CD8-positive, alpha-beta memory T cell (primary cell): ENCODE measurements at regions not wholly inside any gene's neighbourhood (a gene's known extent, or its start where the extent isn't known, plus 50 kb on each side); places are given as distances from the start of the nearest gene placed in this dataset.
A peak's percentile ranks its signal among the peaks of the same experiment; 100 is the strongest.

Source experiments
- CTCF ChIA-PET: fragments of 350-600 bp; sonication (Branson Sonifier 250); formaldehyde crosslinking; loops from one replicate; lab custom pipeline; 2021; ENCODE audit warnings: antibody characterized with exemption; lab: Charles Lee
- POLR2A ChIA-PET: fragments of 350-600 bp; sonication (Branson Sonifier 250); formaldehyde crosslinking; loops from one replicate; lab custom pipeline; 2021; ENCODE audit warnings: antibody characterized with exemption; lab: Charles Lee
- DNase-seq, 5 donors: peaks; one replicate each; pipeline versions ENCODE4 v3.0.0 to v3.0.0-alpha.2; 2020 to 2022; ENCODE audit warnings: mixed read lengths in 1 of 5
- H3K27ac ChIP-seq: one replicate; pipeline ENCODE4 v1.7.0; 2013; ENCODE audit warnings: low read depth, mild to moderate bottlenecking, low read length, moderate library complexity
- H3K27me3 ChIP-seq: 2 replicates; pipeline ENCODE4 v1.7.0; 2013; ENCODE audit warnings: low read length, mild to moderate bottlenecking; ENCODE audit not compliant: insufficient read depth, poor library complexity, severe bottlenecking
- H3K36me3 ChIP-seq: 2 replicates; pipeline ENCODE4 v1.7.0; 2013; ENCODE audit warnings: mild to moderate bottlenecking, low read length, moderate library complexity; ENCODE audit not compliant: insufficient read depth
- H3K4me1 ChIP-seq: 2 replicates; pipeline ENCODE4 v1.7.0; 2013; ENCODE audit warnings: mild to moderate bottlenecking, low read length, moderate library complexity; ENCODE audit not compliant: insufficient read depth
- H3K4me3 ChIP-seq: 2 replicates; pipeline ENCODE4 v1.7.0; 2013; ENCODE audit warnings: mild to moderate bottlenecking, low read length
- H3K9me3 ChIP-seq: 2 replicates; pipeline ENCODE4 v1.7.0; 2013; ENCODE audit warnings: mild to moderate bottlenecking, low read length
- H3K27ac Mint-ChIP-seq, 8 donors: one replicate each; pipeline ENCODE4 v1.8.0; 2020 to 2021; ENCODE audit warnings: mixed read lengths in 8 of 8, mild to moderate bottlenecking in 6 of 8, inconsistent platforms in 3 of 8, moderate library complexity in 3 of 8
- H3K27me3 Mint-ChIP-seq, 2 donors: one replicate each; pipeline ENCODE4 v1.8.0; 2020 to 2021; ENCODE audit warnings: mixed read lengths in 2 of 2, mild to moderate bottlenecking in 1 of 2, moderate library complexity in 1 of 2
- H3K36me3 Mint-ChIP-seq, 3 donors: one replicate each; pipeline ENCODE4 v1.8.0; 2020 to 2021; ENCODE audit warnings: mixed read lengths in 3 of 3, inconsistent platforms in 1 of 3, mild to moderate bottlenecking in 1 of 3
- H3K4me1 Mint-ChIP-seq, 3 donors: one replicate each; pipeline ENCODE4 v1.8.0; 2020 to 2021; ENCODE audit warnings: mixed read lengths in 3 of 3, inconsistent platforms in 1 of 3, mild to moderate bottlenecking in 1 of 3
- H3K4me3 Mint-ChIP-seq, 7 donors: one replicate each; pipeline ENCODE4 v1.8.0; 2020 to 2021; ENCODE audit warnings: mixed read lengths in 7 of 7, mild to moderate bottlenecking in 6 of 7, moderate library complexity in 4 of 7, inconsistent platforms in 2 of 7
- H3K9me3 Mint-ChIP-seq, 5 donors: one replicate each; pipeline ENCODE4 v1.8.0; 2020 to 2022; ENCODE audit warnings: mixed read lengths in 5 of 5, mild to moderate bottlenecking in 3 of 5, moderate library complexity in 2 of 5, inconsistent platforms in 1 of 5

GRCh38 chr6:138688580-138688979, 85.0 kb upstream of the CCDC28A start:
- peaks cover 7 to 10% (median 9%) of the 10 kb centered on the region in 3 donors for H3K4me1 Mint-ChIP-seq
- no peak overlapping the region for H3K27ac ChIP-seq
- H3K4me3 ChIP-seq: no peak overlapping the region
- peaks cover 2% of the 10 kb centered on the region for H3K4me1 ChIP-seq
- H3K9me3 ChIP-seq: no peaks in the 10 kb centered on the region
- CTCF ChIA-PET: interaction anchor here (1.3 kb wide), 1 partner anchor 9 kb away, joined by 3 read pairs; no protein-coding TSS in a partner anchor
- no peaks in the 10 kb centered on the region for H3K36me3 ChIP-seq
- H3K27me3 ChIP-seq: peaks cover 2% of the 10 kb centered on the region
- H3K27me3 Mint-ChIP-seq: peaks cover 4 to 14% of the 10 kb centered on the region in 2 donors
- POLR2A ChIA-PET: no interaction called here
- H3K36me3 Mint-ChIP-seq: no peaks in the 10 kb centered on the region
- no peak overlapping the region for H3K27ac Mint-ChIP-seq
- no peaks in the 10 kb centered on the region for H3K9me3 Mint-ChIP-seq
- DNase-seq: no peak
- H3K4me3 Mint-ChIP-seq: no peak overlapping the region

- CTCF ChIA-PET: interaction anchor here (1.3 kb wide), 1 partner anchor 10 kb away, joined by 3 read pairs; no protein-coding TSS in a partner anchor
Measured at GRCh38 chr6:138689849-138690248, 83.7 kb upstream of the CCDC28A start.

GRCh38 chr6:138690975-138691594, 82.5 kb upstream of the CCDC28A start:
- H3K36me3 Mint-ChIP-seq: no peaks in the 10 kb centered on the region
- POLR2A ChIA-PET: no interaction called here

More at GRCh38 chr6:138689849-138690248, 83.7 kb upstream of the CCDC28A start:
- Mint-ChIP-seq H3K27me3 (peaks cover 10 to 21% of the 10 kb centered on the region in 2 donors), H3K27ac (no peak overlapping the region), H3K4me1 (peaks cover 8 to 12% (median 11%) of the 10 kb centered on the region in 3 donors), H3K9me3 (no peaks in the 10 kb centered on the region), H3K4me3 (peak overlapping the region in 1 of 7 donors; percentile 51), H3K36me3 (no peaks in the 10 kb centered on the region)
- POLR2A ChIA-PET: no interaction called here
- H3K27ac ChIP-seq: no peak overlapping the region
- no peak for DNase-seq
- no peaks in the 10 kb centered on the region for H3K9me3 ChIP-seq
- no peak overlapping the region for H3K4me3 ChIP-seq
- H3K27me3 ChIP-seq: peaks cover 8% of the 10 kb centered on the region
- peaks cover 4% of the 10 kb centered on the region for H3K4me1 ChIP-seq
- H3K36me3 ChIP-seq: no peaks in the 10 kb centered on the region

DNA sequence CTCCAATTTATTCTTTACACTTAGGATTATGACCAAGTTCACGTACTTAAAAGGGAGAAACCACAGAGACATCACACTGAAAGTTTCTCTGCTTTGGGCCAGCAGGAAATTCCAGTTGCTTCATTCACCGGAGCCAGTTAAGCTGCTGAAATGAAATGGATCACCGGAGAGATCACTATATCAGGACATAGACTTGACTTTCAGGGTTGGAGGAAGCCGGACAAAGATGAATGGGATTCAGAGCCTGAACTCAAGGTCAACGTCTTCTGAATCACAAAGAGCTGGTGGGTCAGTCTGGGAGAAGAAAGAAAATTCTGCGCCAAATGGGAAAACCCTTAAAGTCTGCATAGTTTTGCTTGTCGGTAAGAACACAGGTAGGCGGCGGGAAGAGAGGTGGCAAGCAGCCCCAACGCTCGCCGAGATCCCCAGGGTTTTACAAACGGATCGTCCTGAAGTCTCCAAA, 81.9 kb upstream of the CCDC28A start:
- peak overlapping the region in 3 of 8 donors; percentile 15 to 91 (median 53) for H3K27ac Mint-ChIP-seq
- peak overlapping the region; percentile 80 to 96 (median 84) for H3K4me3 Mint-ChIP-seq
- no peak overlapping the region for H3K4me3 ChIP-seq
- H3K4me1 ChIP-seq: peaks cover 4% of the 10 kb centered on the region
- no peaks in the 10 kb centered on the region for H3K36me3 Mint-ChIP-seq
- no peaks in the 10 kb centered on the region for H3K36me3 ChIP-seq
- CTCF ChIA-PET: interaction anchor here (1.1 to 2.2 kb wide), 3 partner anchors 35 to 74 kb away, joined by 3 to 9 read pairs (median 4); no protein-coding TSS in a partner anchor
- H3K9me3 Mint-ChIP-seq: no peaks in the 10 kb centered on the region
- peaks cover 10 to 31% of the 10 kb centered on the region in 2 donors for H3K27me3 Mint-ChIP-seq
- H3K9me3 ChIP-seq: no peaks in the 10 kb centered on the region
- H3K4me1 Mint-ChIP-seq: peaks cover 8 to 12% (median 11%) of the 10 kb centered on the region in 3 donors
- no peak for DNase-seq
- POLR2A ChIA-PET: interaction anchor here (0.6 kb wide), 1 partner anchor 186 kb away, joined by 3 read pairs; no protein-coding TSS in a partner anchor
- peaks cover 8% of the 10 kb centered on the region for H3K27me3 ChIP-seq
- no peak overlapping the region for H3K27ac ChIP-seq

More at GRCh38 chr6:138690975-138691594, 82.5 kb upstream of the CCDC28A start:
- H3K4me3 ChIP-seq: no peak overlapping the region
- no peak for DNase-seq
- H3K4me1 ChIP-seq: peaks cover 4% of the 10 kb centered on the region
- H3K27me3 ChIP-seq: peaks cover 8% of the 10 kb centered on the region
- Mint-ChIP-seq H3K27me3 (peaks cover 10 to 29% of the 10 kb centered on the region in 2 donors), H3K4me3 (peak overlapping the region; percentile 80 to 96 (median 84)), H3K4me1 (peaks cover 8 to 12% (median 11%) of the 10 kb centered on the region in 3 donors), H3K9me3 (no peaks in the 10 kb centered on the region), H3K27ac (no peak overlapping the region)
- no peaks in the 10 kb centered on the region for H3K36me3 ChIP-seq
- H3K27ac ChIP-seq: no peak overlapping the region
- H3K9me3 ChIP-seq: no peaks in the 10 kb centered on the region
- CTCF ChIA-PET: interaction anchor here (2.2 kb wide), 1 partner anchor 75 kb away, joined by 9 read pairs; no protein-coding TSS in a partner anchor

DNA sequence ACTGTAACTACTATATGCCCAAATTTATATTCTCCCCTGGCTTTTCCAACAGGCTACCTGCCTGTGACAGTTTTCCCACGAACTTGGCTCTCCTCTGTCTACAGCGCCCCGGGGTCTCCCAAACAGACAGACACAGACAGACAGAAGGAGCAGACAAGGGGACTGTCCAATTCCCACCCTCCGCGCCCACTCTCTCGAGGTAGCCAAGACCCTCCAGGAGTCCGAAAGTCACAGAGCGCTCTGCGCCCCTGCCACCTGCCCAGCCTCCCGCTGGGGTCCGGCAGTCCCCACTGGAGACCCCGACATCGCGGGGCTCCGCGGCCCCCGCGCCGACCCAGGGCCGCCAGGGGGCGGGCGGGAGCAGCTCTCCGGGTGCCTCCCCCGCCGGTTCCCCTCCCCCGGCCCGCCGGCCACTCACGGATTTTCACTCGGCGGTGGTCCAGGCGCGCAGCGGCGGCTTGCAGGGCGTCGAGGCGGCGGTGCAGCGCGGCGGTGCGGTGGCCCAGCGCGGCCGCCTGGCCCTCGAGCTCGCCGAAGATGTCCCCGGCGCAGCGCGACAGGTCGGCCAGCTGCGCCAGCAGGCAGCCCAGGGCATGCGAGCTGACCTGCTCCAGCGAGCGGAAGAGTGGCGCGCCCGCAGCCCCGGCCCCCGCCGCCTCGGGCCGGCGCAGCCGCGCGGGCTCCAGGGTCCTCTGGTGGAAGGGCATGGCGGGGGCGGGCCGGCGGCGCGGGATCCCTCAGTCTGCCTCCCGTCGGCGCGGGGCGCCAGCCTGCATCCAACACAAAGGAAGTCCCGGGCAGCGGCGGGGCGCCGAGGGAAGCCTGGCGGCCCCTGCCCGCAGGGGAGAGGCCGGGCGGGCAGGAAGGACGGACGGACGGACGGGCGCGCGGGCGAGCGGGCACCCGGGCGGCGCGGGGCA, 81.3 kb upstream of the CCDC28A start:
- peak; percentile 8 to 55 (median 43) for DNase-seq
- peaks cover 4% of the 10 kb centered on the region for H3K4me1 ChIP-seq
- H3K27ac ChIP-seq: no peak overlapping the region
- H3K4me3 Mint-ChIP-seq: peak overlapping the region; percentile 80 to 96 (median 84)
- ChIA-PET CTCF (interaction anchor here (0.6 to 2.2 kb wide), 7 partner anchors 10 to 672 kb away, joined by 3 to 9 read pairs (median 3); no protein-coding TSS in a partner anchor), POLR2A (interaction anchor here (0.6 kb wide), 1 partner anchor 187 kb away, joined by 3 read pairs; no protein-coding TSS in a partner anchor)
- H3K9me3 ChIP-seq: no peaks in the 10 kb centered on the region
- peaks cover 8 to 12% (median 11%) of the 10 kb centered on the region in 3 donors for H3K4me1 Mint-ChIP-seq
- no peak overlapping the region for H3K4me3 ChIP-seq
- H3K27me3 Mint-ChIP-seq: peaks cover 10 to 37% of the 10 kb centered on the region in 2 donors
- H3K36me3 ChIP-seq: no peaks in the 10 kb centered on the region
- peaks cover 8% of the 10 kb centered on the region for H3K27me3 ChIP-seq
- H3K9me3 Mint-ChIP-seq: no peaks in the 10 kb centered on the region
- peak overlapping the region in 3 of 8 donors; percentile 15 to 91 (median 53) for H3K27ac Mint-ChIP-seq
- H3K36me3 Mint-ChIP-seq: no peaks in the 10 kb centered on the region

DNA sequence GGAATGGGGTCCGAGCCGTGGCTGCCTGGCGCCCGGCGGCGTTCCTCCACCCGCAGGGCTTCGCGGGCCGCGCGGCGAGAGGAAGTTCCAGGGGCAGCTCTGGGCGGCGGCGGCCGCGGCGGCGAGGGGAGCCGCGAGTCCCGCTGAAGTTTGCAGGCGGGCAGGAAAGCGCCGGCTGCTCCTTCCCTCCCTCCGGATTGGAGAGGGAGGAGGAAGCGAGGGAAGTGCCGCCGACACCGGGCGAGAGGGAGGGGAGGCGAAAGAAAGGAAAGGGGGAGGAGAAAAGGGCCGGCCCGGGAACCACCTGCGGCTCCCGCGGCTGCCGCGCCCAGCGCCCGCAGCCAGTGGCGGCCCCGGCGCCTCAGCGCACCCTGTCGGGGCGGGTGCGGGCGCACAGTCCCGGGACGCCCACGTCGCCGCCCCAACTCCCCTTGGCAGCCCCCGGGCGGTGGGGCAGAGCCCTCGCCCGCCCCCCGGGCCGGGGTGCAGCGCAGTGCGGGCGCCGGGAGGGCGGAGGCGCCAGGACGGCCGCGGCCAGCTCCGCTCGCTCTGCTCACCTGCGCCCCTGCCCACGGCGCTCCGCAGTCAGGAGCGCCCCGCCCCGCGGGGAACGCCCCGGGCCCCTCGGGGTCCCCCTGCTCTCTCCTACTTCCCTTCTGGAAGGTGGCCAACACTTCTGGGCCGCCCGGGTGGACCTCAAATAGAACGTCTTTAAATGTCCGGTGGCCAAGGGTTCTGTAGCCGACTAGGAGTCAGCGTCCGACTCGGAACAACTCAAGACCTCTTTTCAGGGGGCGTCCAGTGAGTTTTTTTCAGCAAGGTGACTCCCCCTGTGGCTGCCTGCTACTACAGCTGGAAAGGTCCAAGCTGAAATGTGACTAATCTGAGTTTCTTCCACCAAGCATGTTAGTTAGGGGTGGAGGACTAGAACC, 80.3 kb upstream of the CCDC28A start:
- peaks cover 8 to 12% (median 11%) of the 10 kb centered on the region in 3 donors for H3K4me1 Mint-ChIP-seq
- peak overlapping the region; percentile 75 to 93 (median 83) for H3K4me3 Mint-ChIP-seq
- ChIA-PET POLR2A (no interaction called here), CTCF (interaction anchor here (0.6 to 2.2 kb wide), 7 partner anchors 11 to 671 kb away, joined by 3 to 9 read pairs (median 3); no protein-coding TSS in a partner anchor)
- peaks cover 10 to 40% of the 10 kb centered on the region in 2 donors for H3K27me3 Mint-ChIP-seq
- Histone ChIP-seq H3K4me3 (no peak overlapping the region), H3K27ac (no peak overlapping the region), H3K36me3 (no peaks in the 10 kb centered on the region), H3K9me3 (no peaks in the 10 kb centered on the region), H3K4me1 (peaks cover 4% of the 10 kb centered on the region), H3K27me3 (peaks cover 8% of the 10 kb centered on the region)
- H3K9me3 Mint-ChIP-seq: no peaks in the 10 kb centered on the region
- no peaks in the 10 kb centered on the region for H3K36me3 Mint-ChIP-seq
- H3K27ac Mint-ChIP-seq: peak overlapping the region in 1 of 8 donors; percentile 54
- peak in 3 of 5 donors; percentile 26 for DNase-seq

DNA sequence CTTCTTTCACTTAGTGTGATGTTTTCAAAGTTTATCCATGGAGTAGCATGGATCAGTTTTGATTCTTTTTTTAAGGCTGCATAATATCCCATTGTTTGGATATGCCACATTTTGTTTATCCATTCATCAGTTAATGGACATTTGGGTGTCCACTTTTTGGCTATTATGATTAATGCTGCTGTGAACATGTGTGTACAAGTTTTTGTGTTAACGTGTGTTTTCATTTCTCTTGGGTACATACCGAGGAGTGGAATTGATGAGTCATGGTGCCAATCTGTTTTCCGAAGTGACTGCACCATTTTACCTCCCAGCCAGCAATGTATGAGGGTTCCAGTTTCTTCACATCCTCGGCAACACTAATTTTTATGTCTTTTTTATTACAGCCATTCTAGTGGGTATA, 78.4 kb upstream of the CCDC28A start:
- Mint-ChIP-seq H3K27me3 (peaks cover 10 to 42% of the 10 kb centered on the region in 2 donors), H3K27ac (no peak overlapping the region), H3K4me1 (peaks cover 8 to 12% (median 11%) of the 10 kb centered on the region in 3 donors), H3K4me3 (peak overlapping the region in 3 of 7 donors; percentile 29 to 86 (median 58)), H3K36me3 (no peaks in the 10 kb centered on the region), H3K9me3 (no peaks in the 10 kb centered on the region)
- Histone ChIP-seq H3K27ac (no peak overlapping the region), H3K4me3 (no peak overlapping the region), H3K4me1 (peaks cover 4% of the 10 kb centered on the region), H3K9me3 (no peaks in the 10 kb centered on the region), H3K36me3 (no peaks in the 10 kb centered on the region), H3K27me3 (peaks cover 8% of the 10 kb centered on the region)
- DNase-seq: no peak
- POLR2A ChIA-PET: no interaction called here
- CTCF ChIA-PET: no interaction called here
